NCI-H510A treated with DMSO at 0.1 percent for 48 hours (cell line): ENCODE measurements at regions not wholly inside any gene's neighbourhood (a gene's known extent, or its start where the extent isn't known, plus 50 kb on each side); places are given as distances from the start of the nearest gene placed in this dataset.
A peak's percentile ranks its signal among the peaks of the same experiment; 100 is the strongest.
"Not testable (repeated sequence)": the region's sequence is repeated elsewhere in the genome, so short reads cannot be mapped to it uniquely, and the experiment has no call there.

Source experiments
- DNase-seq: peaks from one replicate; lab custom pipeline; 2025; lab: John Stamatoyannopoulos, UW

- DNase-seq = no peak
These were observed 199.8 kb upstream of the NR2F2 start for GRCh38 chr15:96130734-96131133.

DNA sequence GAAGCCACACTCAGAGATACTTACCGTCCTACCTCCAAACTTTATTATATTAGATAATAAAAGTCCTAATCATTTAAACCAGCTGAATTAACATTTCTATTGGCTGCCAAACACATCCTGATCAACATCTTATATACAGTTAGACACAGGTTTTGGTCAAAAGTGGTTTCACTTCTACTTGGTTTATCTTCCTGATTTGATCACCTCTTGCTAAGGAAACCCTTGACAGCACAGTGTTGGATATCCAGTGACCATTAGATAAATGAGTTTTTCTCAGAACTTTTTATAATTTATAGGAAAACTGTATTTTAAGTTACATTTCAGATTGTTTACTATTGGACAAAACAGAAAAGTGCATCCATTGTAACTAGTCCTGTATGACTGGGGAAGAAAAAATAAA, 198.4 kb upstream of the NR2F2 start:
- DNase-seq = no peak

DNA sequence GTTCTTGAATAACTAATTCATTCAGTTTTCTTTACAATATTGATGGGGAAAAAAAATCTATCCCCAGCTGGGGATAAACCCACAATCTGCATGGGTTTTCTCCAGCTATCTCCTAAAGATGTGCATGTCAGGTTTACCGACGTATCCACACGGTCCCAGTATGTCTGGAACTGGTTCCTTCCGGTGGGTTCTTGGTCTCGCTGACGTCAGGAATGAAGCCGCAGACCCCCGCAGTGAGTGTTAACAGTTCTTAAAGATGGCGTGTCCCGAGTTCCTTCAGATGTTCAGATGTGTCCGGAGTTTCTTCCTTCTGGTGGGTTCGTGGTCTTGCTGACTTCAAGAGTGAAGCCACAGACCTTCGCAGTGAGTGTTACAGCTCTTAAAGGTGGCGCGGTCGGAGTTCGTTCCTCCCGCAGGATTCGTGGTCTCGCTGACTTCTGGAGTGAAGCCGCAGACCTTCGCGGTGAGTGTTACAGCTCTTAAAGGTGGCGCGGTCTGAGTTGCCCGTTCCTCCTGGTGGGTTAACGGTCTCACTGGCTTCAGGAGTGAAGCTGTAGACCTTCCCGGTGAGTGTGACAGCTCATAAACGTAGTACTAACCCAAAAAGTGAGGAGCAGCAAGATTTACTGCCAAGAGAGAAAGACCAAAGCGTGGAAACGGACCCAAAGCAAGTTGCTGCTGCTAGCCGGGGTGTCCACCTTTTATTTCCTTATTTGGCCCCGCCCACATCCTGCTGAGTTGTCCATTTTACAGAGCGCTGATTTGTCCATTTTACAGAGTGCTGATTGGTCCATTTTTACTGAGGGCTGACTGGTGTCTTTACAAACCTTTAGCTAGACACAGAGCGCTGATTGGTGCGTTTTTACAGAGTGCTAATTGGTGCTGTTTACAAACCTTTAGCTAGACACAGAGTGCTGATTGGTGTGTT, 195.1 kb upstream of the NR2F2 start:
- DNase-seq = no peak

GRCh38 chr15:96138985-96139384, 191.5 kb upstream of the NR2F2 start:
- DNase-seq = no peak

DNA sequence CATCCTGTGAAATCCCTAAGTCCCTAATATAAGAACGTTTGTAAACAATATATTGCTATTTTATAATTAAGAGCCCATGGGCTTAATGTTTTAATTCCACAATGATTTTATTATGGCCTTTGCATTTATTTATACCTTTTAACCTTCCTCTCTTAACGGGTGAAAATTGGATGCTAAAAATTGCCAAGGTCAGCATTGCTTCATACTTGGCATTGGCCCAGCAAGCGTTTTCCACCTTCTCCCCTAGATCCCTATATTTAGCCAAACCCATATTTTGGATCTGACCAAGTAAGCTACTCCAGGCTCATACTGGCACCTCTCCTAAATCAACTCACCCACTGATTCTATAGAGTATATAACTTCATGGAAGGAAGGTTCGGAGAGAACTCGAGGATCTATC, 188.0 kb upstream of the NR2F2 start:
- no peak for DNase-seq

DNA sequence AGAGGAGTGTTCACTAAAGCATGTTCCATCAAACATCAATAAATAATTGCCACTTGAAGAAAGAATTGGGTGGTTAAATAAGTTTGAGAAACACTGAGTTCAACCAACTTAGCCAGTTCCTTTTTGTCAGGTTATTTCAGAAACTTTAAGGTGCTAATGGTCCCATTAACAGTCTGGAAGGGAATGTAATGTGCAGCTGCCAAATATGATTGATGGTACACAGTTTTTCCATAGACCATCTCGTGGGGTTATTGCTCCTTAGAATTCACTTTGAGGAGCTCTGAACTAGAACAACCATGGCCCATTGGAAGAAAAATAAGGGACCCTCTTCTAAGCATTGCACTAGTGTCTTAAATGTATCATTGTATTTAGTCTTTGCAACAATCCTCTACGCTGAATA, 185.8 kb upstream of the NR2F2 start:
- no peak for DNase-seq

- DNase-seq = no peak
These were observed 183.8 kb upstream of the NR2F2 start for GRCh38 chr15:96146726-96147125.

- no peak for DNase-seq
These were observed 183.2 kb upstream of the NR2F2 start for GRCh38 chr15:96147267-96147666.

DNA sequence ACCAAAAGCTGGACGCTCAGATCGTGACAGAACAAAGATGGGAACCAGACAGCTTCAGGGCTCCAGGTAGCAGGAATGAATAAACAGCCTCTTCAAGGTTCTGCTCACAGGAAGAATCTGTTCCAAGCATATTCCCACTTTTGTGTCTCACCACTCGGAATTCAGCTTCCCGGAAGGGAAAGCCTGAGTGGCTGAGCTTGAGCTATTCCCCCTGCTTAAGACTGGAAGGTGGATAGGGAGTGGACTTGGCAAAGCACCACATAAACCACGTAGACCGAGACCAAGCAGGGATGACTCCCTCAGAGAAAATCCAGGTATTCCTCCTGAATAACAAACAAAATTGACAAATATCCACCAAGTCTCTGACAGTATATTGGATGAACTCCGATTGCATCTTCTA, 180.2 kb upstream of the NR2F2 start:
- DNase-seq = no peak

- not testable (repeated sequence) for DNase-seq
These were observed 178.8 kb upstream of the NR2F2 start for GRCh38 chr15:96151749-96152148.

GRCh38 chr15:96153929-96154328, 176.6 kb upstream of the NR2F2 start:
- DNase-seq = no peak

- no peak for DNase-seq
These were observed 171.6 kb upstream of the NR2F2 start for GRCh38 chr15:96158938-96159337.

DNA sequence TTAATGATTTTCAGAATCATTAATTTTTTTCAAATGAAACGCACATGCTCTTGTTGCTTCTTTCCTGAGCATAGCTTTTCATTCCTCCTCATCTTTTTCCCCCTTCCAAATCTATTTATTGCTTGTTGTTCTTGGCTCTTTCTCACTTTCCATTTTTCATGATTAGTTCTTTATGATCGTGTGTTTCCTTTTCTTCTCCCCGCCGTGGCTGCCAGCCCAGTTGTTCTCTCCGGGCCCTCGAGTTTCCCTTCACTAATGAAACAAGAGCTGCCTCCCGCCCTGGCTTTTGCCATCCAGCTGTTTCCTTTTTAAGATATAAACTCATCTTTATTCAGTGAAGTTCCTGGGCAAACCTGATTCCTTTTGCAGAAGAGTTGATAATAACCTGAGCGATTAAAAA, 170.2 kb upstream of the NR2F2 start:
- DNase-seq = no peak

DNA sequence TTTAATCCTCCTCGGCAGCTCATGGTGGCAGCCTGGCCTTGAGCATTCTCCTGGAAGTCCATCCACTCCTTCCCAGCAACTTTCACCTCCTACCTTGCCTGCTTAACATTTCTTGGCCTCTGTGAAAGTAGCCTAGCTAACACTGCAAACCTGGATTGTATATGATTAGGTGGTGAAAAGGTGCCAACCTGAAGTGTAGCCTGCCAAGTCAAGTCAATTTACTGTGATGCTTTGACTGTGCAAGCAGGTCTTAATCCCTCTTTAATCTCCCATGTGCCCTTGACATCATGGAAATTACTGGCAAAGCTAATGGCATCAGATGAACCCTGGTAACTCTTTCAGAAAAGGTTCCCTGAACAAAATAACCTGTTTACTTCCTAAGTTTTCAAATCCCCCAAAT, 169.7 kb upstream of the NR2F2 start:
- DNase-seq = no peak

DNA sequence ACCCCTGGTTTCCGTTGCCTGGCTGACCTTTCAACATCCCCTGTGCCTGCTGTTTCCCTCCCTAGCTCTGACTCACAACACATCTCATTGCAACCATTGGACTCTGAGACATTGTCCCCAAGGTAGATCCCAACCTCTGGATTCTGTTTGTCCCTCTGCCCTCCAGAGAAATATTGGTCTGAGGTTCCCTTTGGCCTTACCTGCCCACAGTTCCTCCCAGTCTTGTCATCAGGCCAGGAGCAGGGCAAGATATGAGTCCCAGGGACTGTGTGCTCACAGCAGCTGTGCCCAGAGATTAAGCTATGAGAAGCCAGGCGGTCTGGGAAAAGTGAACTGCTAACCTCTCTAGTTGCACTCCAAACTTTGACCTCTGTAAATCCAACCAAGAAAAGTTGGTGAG, 168.2 kb upstream of the NR2F2 start:
- no peak for DNase-seq

- no peak for DNase-seq
These were observed 165.4 kb upstream of the NR2F2 start for GRCh38 chr15:96165081-96165480.

DNA sequence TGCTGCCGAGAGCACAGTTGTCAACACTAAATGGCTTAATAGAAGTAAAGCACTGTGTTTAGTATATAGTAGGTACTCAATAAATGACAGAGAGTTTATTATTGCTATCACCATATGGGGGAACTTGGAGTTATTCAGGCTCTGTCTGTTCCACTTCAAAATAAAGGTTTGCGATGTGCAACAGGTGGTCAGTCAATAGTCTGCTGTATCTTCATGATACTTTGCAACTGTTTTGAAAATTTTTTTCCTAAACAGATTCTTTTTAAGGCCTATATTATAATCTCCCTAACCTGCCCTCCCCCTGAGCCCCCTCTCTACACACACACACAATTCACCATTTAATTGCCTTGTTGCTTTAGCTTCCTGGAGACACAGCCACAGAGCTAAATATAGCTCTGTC, 164.7 kb upstream of the NR2F2 start:
- no peak for DNase-seq

DNA sequence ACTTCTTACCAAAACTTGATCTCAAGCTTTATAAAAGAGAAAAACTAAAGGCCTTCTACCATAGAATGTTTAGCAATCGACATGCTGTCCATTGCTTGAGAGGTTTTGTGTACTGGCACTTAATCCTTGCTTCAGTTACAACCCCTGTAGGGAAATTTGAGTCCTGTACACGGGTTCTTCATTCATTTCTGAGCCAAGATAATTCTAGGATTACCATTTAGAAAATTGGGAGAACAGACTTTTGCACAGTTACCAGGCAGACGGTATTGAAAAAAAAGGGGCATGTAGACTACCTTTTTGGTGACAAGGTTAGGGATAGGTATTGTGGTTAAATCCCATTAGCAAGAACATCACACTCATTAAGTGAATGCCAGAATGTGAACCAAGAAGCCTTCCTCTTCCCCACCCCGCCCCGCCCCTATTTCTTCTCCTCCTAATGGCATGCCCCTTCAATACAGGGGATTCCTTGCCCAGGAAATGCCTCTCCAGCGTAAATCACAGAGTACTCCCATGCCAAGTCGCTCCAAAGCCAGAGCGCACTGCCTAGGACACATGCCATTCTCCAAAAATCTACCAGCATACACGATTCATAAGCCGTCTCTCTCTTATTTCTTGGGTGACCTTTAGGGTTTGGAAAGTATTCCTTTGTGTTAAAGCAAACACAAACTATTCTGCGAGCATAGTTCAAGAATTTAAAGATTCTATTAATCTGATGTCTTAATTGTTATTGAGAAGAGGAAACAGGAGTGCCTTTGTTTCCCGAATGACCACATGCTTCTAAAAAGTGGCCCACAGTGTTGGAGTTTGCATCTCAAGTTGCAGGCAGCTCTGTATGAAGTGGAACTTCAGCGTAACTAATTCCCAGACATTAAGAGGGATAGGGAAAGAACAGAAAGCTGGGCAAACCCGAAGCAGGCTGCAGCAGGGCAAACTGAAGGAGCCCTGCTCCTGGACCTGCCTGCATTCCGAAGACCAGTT, 164.0 kb upstream of the NR2F2 start:
- no peak for DNase-seq

DNA sequence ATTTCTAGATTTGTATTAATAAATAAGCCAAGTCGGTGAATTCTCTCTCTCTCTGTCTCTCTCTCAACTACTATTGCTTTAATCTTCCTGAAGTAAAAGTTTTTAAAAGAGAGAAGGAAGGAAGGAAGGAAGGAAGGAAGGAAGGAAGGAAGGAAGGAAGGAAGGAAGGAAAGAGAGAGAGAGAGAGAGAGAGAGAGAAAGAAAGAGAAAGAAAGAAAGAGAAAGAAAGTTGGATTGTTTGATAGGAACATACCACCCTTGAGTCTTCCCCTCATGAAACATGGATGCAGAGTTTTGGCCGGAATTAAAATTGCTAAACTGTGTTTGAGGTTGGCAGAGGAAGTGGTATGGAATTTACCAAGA, 159.9 kb upstream of the NR2F2 start:
- not testable (repeated sequence) for DNase-seq

DNA sequence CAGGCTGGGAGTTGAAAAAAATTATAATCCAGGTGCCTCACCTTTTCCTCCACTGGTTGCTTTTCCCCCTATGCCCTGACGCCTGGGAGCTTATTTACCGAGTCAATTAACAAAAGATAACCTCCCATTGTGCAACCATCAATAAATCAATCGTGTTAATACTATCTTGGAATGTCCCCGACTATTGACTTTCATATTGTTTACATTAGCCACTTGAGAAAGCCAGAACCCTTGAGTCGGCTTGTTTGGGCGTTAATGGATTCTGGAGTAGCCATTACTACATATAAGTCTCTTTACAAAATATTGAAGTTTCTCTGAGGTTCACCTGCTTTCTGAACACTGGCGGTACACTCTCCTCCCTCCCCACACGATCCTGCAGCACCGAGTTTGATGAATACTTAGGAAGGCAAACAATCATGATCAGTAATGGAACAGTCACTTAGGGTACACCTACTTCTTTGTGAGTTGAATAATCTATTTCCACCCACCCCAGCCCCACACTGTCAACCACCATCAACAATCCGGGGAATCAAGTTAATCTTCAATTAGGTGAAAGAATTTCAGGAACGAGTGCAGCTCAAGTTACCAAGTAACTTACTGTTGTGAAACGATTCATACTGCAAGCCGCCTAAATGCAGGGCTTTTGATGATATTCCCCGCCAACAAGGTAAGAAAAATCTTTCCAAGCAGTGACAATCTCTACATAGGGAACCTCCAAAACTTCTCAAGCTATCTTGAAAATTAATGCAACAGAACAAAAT, 159.3 kb upstream of the NR2F2 start:
- DNase-seq = peak; percentile 35

GRCh38 chr15:96171853-96172296, 158.6 kb upstream of the NR2F2 start:
- no peak for DNase-seq

GRCh38 chr15:96172417-96172816, 158.1 kb upstream of the NR2F2 start:
- DNase-seq = no peak
